BLaER1 (cell line): ENCODE measurements at regions not wholly inside any gene's neighbourhood (a gene's known extent, or its start where the extent isn't known, plus 50 kb on each side); places are given as distances from the start of the nearest gene placed in this dataset.
A peak's percentile ranks its signal among the peaks of the same experiment; 100 is the strongest.

ENCODE experiments used
- H3K27ac ChIP-seq: shearing (Covaris generic); formaldehyde crosslinking; 2 replicates; pipeline ENCODE4 v1.8.1; 2022
- H3K27me3 ChIP-seq: shearing (Covaris generic); formaldehyde crosslinking; 2 replicates; pipeline ENCODE4 v1.8.1; 2022
- H3K36me3 ChIP-seq: shearing (Covaris generic); formaldehyde crosslinking; 2 replicates; pipeline ENCODE4 v1.8.1; 2022
- H3K4me1 ChIP-seq: shearing (Covaris generic); formaldehyde crosslinking; 2 replicates; pipeline ENCODE4 v1.8.1; 2022
- H3K4me2 ChIP-seq: shearing (Covaris generic); formaldehyde crosslinking; 2 replicates; pipeline ENCODE4 v1.8.1; 2022
- H3K4me3 ChIP-seq: shearing (Covaris generic); formaldehyde crosslinking; 2 replicates; pipeline ENCODE4 v1.8.1; 2022
- H3K9ac ChIP-seq: shearing (Covaris generic); formaldehyde crosslinking; 2 replicates; pipeline ENCODE4 v1.8.1; 2022
- H3K9me3 ChIP-seq: shearing (Covaris generic); formaldehyde crosslinking; 2 replicates; pipeline ENCODE4 v1.8.1; 2022
- H4K20me1 ChIP-seq: shearing (Covaris generic); formaldehyde crosslinking; 2 replicates; pipeline ENCODE4 v1.8.1; 2022
- Cebpa-rat ChIP-seq: shearing (Covaris generic); IDR thresholded peaks from 2 replicates; pipeline ENCODE4 v1.8.1; 2022

GRCh38 chr22:22098457-22099193 lies 116.0 kb upstream of the TOP3B start:
- no peaks in the 10 kb centered on the region for H3K27me3 ChIP-seq
- peak overlapping the region; percentile 40; the same call in 1 of the 2 replicates for H3K9ac ChIP-seq
- peak overlapping the region; percentile 73 for H3K4me2 ChIP-seq
- TF ChIP-seq Cebpa-rat = no peak
- H3K9me3 ChIP-seq = peaks cover 45% of the 10 kb centered on the region
- H3K4me3 ChIP-seq = peak overlapping the region; percentile 19; the same call in 1 of the 2 replicates
- peak overlapping the region; percentile 69 for H3K27ac ChIP-seq
- peaks cover 27% of the 10 kb centered on the region for H3K4me1 ChIP-seq
- no peaks in the 10 kb centered on the region for H3K36me3 ChIP-seq
- H4K20me1 ChIP-seq = no peaks in the 10 kb centered on the region

- H3K36me3 ChIP-seq = no peaks in the 10 kb centered on the region
- 0 out of 2 replicates have a peak overlapping the region, but pooled peaks have one; percentile 19 for H3K4me3 ChIP-seq
- H4K20me1 ChIP-seq = no peaks in the 10 kb centered on the region
- no peak overlapping the region for H3K9ac ChIP-seq
- no peak for TF ChIP-seq Cebpa-rat
- peak overlapping the region; percentile 69; the same call in 1 of the 2 replicates for H3K27ac ChIP-seq
- H3K9me3 ChIP-seq = peaks cover 45% of the 10 kb centered on the region
- peak overlapping the region; percentile 73 for H3K4me2 ChIP-seq
- no peaks in the 10 kb centered on the region for H3K27me3 ChIP-seq
- peaks cover 27% of the 10 kb centered on the region for H3K4me1 ChIP-seq
Observed at GRCh38 chr22:22097727-22098228, 115.2 kb upstream of the TOP3B start.

GRCh38 chr22:22094921-22095320 lies 112.3 kb upstream of the TOP3B start:
- Histone ChIP-seq H3K4me2 (no peak overlapping the region), H3K9ac (no peak overlapping the region), H3K4me1 (peaks cover 25% of the 10 kb centered on the region), H3K36me3 (no peaks in the 10 kb centered on the region), H3K4me3 (no peak overlapping the region), H3K27me3 (no peaks in the 10 kb centered on the region), H3K9me3 (peaks cover 36% of the 10 kb centered on the region), H3K27ac (no peak overlapping the region), H4K20me1 (no peaks in the 10 kb centered on the region)
- no peak for TF ChIP-seq Cebpa-rat

GRCh38 chr22:22094514-22094913 lies 111.9 kb upstream of the TOP3B start:
- Histone ChIP-seq H3K27ac (no peak overlapping the region), H3K4me1 (peaks cover 21% of the 10 kb centered on the region), H3K9ac (no peak overlapping the region), H3K9me3 (peaks cover 34% of the 10 kb centered on the region), H3K4me2 (no peak overlapping the region), H4K20me1 (no peaks in the 10 kb centered on the region), H3K4me3 (no peak overlapping the region), H3K36me3 (no peaks in the 10 kb centered on the region), H3K27me3 (no peaks in the 10 kb centered on the region)
- TF ChIP-seq Cebpa-rat = no peak

GRCh38 chr22:22093743-22094142 lies 111.2 kb upstream of the TOP3B start:
- Histone ChIP-seq H3K4me1 (peaks cover 13% of the 10 kb centered on the region), H3K27ac (no peak overlapping the region), H3K36me3 (no peaks in the 10 kb centered on the region), H3K9ac (no peak overlapping the region), H3K9me3 (peaks cover 27% of the 10 kb centered on the region), H3K27me3 (no peaks in the 10 kb centered on the region), H3K4me3 (no peak overlapping the region), H3K4me2 (no peak overlapping the region), H4K20me1 (no peaks in the 10 kb centered on the region)
- TF ChIP-seq Cebpa-rat = no peak

GRCh38 chr22:22092974-22093373 lies 110.4 kb upstream of the TOP3B start:
- Histone ChIP-seq H3K4me3 (no peak overlapping the region), H4K20me1 (no peaks in the 10 kb centered on the region), H3K27me3 (no peaks in the 10 kb centered on the region), H3K36me3 (no peaks in the 10 kb centered on the region), H3K9ac (no peak overlapping the region), H3K9me3 (peaks cover 19% of the 10 kb centered on the region), H3K4me2 (no peak overlapping the region), H3K4me1 (peaks cover 5% of the 10 kb centered on the region), H3K27ac (no peak overlapping the region)
- no peak for TF ChIP-seq Cebpa-rat

- no peak overlapping the region for H3K4me2 ChIP-seq
- no peaks in the 10 kb centered on the region for H3K27me3 ChIP-seq
- H4K20me1 ChIP-seq = no peaks in the 10 kb centered on the region
- H3K27ac ChIP-seq = no peak overlapping the region
- peaks cover 11% of the 10 kb centered on the region for H3K9me3 ChIP-seq
- no peak for TF ChIP-seq Cebpa-rat
- no peak overlapping the region for H3K9ac ChIP-seq
- no peak overlapping the region for H3K4me3 ChIP-seq
- H3K36me3 ChIP-seq = no peaks in the 10 kb centered on the region
- no peaks in the 10 kb centered on the region for H3K4me1 ChIP-seq
Observed at GRCh38 chr22:22092101-22092500, 109.5 kb upstream of the TOP3B start.

- Histone ChIP-seq H3K36me3 (no peaks in the 10 kb centered on the region), H3K4me1 (no peaks in the 10 kb centered on the region), H3K4me2 (no peak overlapping the region), H3K4me3 (no peak overlapping the region), H3K9me3 (peaks cover 4% of the 10 kb centered on the region), H3K27me3 (no peaks in the 10 kb centered on the region), H4K20me1 (no peaks in the 10 kb centered on the region), H3K27ac (no peak overlapping the region), H3K9ac (no peak overlapping the region)
- no peak for TF ChIP-seq Cebpa-rat
Observed at GRCh38 chr22:22091400-22091878, 108.9 kb upstream of the TOP3B start.

- Histone ChIP-seq H3K9ac (no peak overlapping the region), H3K4me3 (no peak overlapping the region), H3K36me3 (no peaks in the 10 kb centered on the region), H3K27ac (no peak overlapping the region), H4K20me1 (no peaks in the 10 kb centered on the region), H3K4me1 (no peaks in the 10 kb centered on the region), H3K27me3 (no peaks in the 10 kb centered on the region), H3K4me2 (no peak overlapping the region), H3K9me3 (no peaks in the 10 kb centered on the region; the same call in 1 of the 2 replicates)
- no peak for TF ChIP-seq Cebpa-rat
Observed at GRCh38 chr22:22090650-22091399, 108.2 kb upstream of the TOP3B start.
